IMR-90 (cell line): ENCODE measurements at regions not wholly inside any gene's neighbourhood (a gene's known extent, or its start where the extent isn't known, plus 50 kb on each side); places are given as distances from the start of the nearest gene placed in this dataset.

Source experiments
- ATAC-seq: fragments of 200-7000 bp; cut with Tn5 transposase; 2 replicates; pipeline ENCODE4 v1.9.1; 2020; ENCODE audit warnings: low read depth, mild to moderate bottlenecking, moderate library complexity
- BruUV-seq: library from RNA; stranded (reverse); fragments of 400-500 nt; replicated peaks from 2 replicates; lab custom pipeline; 2021; lab: Mats Ljungman, UMichigan
- CTCF ChIA-PET: fragments of 300-600 bp; formaldehyde crosslinking; extraction: SDS; loops from one replicate; lab custom pipeline; 2021; ENCODE audit warnings: antibody characterized with exemption; lab: Yijun Ruan, JAX
- POLR2A ChIA-PET: fragments of 300-600 bp; sonication (Branson Sonifier 250); formaldehyde crosslinking; loops from one replicate; lab custom pipeline; 2022; ENCODE audit warnings: antibody characterized with exemption; ENCODE audit not compliant: unreplicated experiment; lab: Charles Lee
- DNase-seq: peaks from one replicate; pipeline ENCODE4 v3.0.0; 2013
- H2AFZ ChIP-seq: replicated peaks from 2 replicates; pipeline ENCODE3; 2013; ENCODE audit warnings: low read length, mild to moderate bottlenecking; ENCODE audit not compliant: poor library complexity
- H2AK5ac ChIP-seq: 2 replicates; pipeline ENCODE4 v1.6.1; 2013; ENCODE audit warnings: low read depth, low read length, inconsistent platforms
- H2AK9ac ChIP-seq: replicated peaks from 2 replicates; pipeline ENCODE3; 2013; ENCODE audit warnings: mild to moderate bottlenecking, low read depth, low read length, moderate library complexity; ENCODE audit not compliant: poor library complexity
- H2BK120ac ChIP-seq: 2 replicates; pipeline ENCODE4 v1.6.1; 2013; ENCODE audit warnings: low read depth, low read length, inconsistent platforms
- H2BK15ac ChIP-seq: 3 replicates; pipeline ENCODE4 v1.6.1; 2013; ENCODE audit warnings: low read depth, low read length, inconsistent platforms
- H2BK20ac ChIP-seq: 2 replicates; pipeline ENCODE4 v1.6.1; 2013; ENCODE audit warnings: low read depth, mild to moderate bottlenecking, inconsistent platforms, low read length, moderate library complexity
- H2BK5ac ChIP-seq: 2 replicates; pipeline ENCODE4 v1.6.1; 2013; ENCODE audit warnings: mild to moderate bottlenecking, low read depth, low read length, inconsistent platforms; ENCODE audit not compliant: poor library complexity, severe bottlenecking
- H3K14ac ChIP-seq: replicated peaks from 2 replicates; pipeline ENCODE4 v1.6.1; 2013; ENCODE audit warnings: low read depth, low read length, inconsistent platforms
- H3K18ac ChIP-seq: 2 replicates; pipeline ENCODE4 v1.6.1; 2013; ENCODE audit warnings: low read depth, low read length, control low read depth
- H3K23ac ChIP-seq: 2 replicates; pipeline ENCODE4 v1.6.1; 2013; ENCODE audit warnings: low read depth, low read length, inconsistent platforms
- H3K27ac ChIP-seq: 2 replicates; pipeline ENCODE4 v1.5.1; 2013; ENCODE audit warnings: mild to moderate bottlenecking, control low read depth, low read length; ENCODE audit not compliant: insufficient read depth
- H3K27me3 ChIP-seq: 2 replicates; pipeline ENCODE4 v1.6.1; 2013; ENCODE audit warnings: low read length; ENCODE audit not compliant: control insufficient read depth, insufficient read depth
- H3K36me3 ChIP-seq: 2 replicates; pipeline ENCODE4 v1.6.1; 2013; ENCODE audit warnings: low read length, mixed read lengths; ENCODE audit not compliant: control insufficient read depth, insufficient read depth
- H3K4ac ChIP-seq: 2 replicates; pipeline ENCODE4 v1.6.1; 2013; ENCODE audit warnings: low read depth, low read length, inconsistent platforms
- H3K4me1 ChIP-seq: 2 replicates; pipeline ENCODE4 v1.6.1; 2013; ENCODE audit warnings: low read length, mixed read lengths; ENCODE audit not compliant: control insufficient read depth, insufficient read depth
- H3K4me2 ChIP-seq: 2 replicates; pipeline ENCODE4 v1.6.1; 2013; ENCODE audit warnings: low read depth, mild to moderate bottlenecking, control low read depth, low read length, moderate library complexity
- H3K4me3 ChIP-seq: 2 replicates; pipeline ENCODE4 v1.5.1; 2013; ENCODE audit warnings: low read depth, mild to moderate bottlenecking, control low read depth, low read length, moderate library complexity; ENCODE audit not compliant: insufficient read depth
- H3K56ac ChIP-seq: 2 replicates; pipeline ENCODE4 v1.6.1; 2013; ENCODE audit warnings: low read length, inconsistent platforms; ENCODE audit not compliant: insufficient read depth; ENCODE audit errors: extremely low read depth
- H3K79me1 ChIP-seq, 2 experiments: 2 replicates each; pipeline ENCODE4 v1.6.1; 2013; ENCODE audit warnings: low read length in 2 of 2, inconsistent platforms in 1 of 2, low read depth in 1 of 2
- H3K9ac ChIP-seq: 2 replicates; pipeline ENCODE4 v1.6.1; 2013; ENCODE audit warnings: low read depth, low read length, control low read depth
- H3K9me1 ChIP-seq: 2 replicates; pipeline ENCODE4 v1.6.1; 2013; ENCODE audit warnings: low read length, inconsistent platforms; ENCODE audit not compliant: insufficient read depth
- H3K9me3 ChIP-seq: 2 replicates; pipeline ENCODE4 v1.6.1; 2013; ENCODE audit warnings: low read length; ENCODE audit not compliant: control insufficient read depth, insufficient read depth
- H4K20me1 ChIP-seq: 2 replicates; pipeline ENCODE4 v1.6.1; 2013; ENCODE audit warnings: low read length, inconsistent platforms; ENCODE audit not compliant: insufficient read depth
- H4K5ac ChIP-seq: 2 replicates; pipeline ENCODE4 v1.6.1; 2013; ENCODE audit warnings: mild to moderate bottlenecking, low read depth, low read length, control low read depth
- H4K8ac ChIP-seq, 2 experiments: 2 replicates each; pipeline ENCODE4 v1.6.1; 2013; ENCODE audit warnings: low read depth in 2 of 2, low read length in 2 of 2, control low read depth in 1 of 2, inconsistent platforms in 1 of 2
- H4K91ac ChIP-seq: 2 replicates; pipeline ENCODE4 v1.6.1; 2013; ENCODE audit warnings: low read depth, low read length, inconsistent platforms; ENCODE audit not compliant: insufficient read depth
- SMC3 ChIP-seq: fragments of 150-350 bp; IDR thresholded peaks from 2 replicates; pipeline ENCODE4 v1.6.1; 2016; ENCODE audit warnings: low read depth, mild to moderate bottlenecking, antibody characterized with exemption, low read length, moderate library complexity
- WGBS, 2 experiments: methylation state at CpG; one replicate each; pipeline versions ENCODE4 v1.1.5 to v1.1.7; 2013; ENCODE audit warnings: missing lambda C conversion rate in 2 of 2; ENCODE audit not compliant: insufficient read length in 1 of 2; ENCODE audit errors: extremely low coverage in 2 of 2; 5-methylcytosine and 5-hydroxymethylcytosine counted together
- dilution Hi-C: fragments of 300-500 bp; cut with HindIII; formaldehyde crosslinking; loops from one replicate; pipeline ENCODE4 v1.14.3; 2018; ENCODE audit warnings: low sequenced_read_pairs; ENCODE audit not compliant: unreplicated experiment
- in situ Hi-C: fragments of 300-500 bp; cut with MboI; formaldehyde crosslinking; loops from 3 replicates; pipeline ENCODE4 v1.14.3; 2019; ENCODE audit warnings: low sequenced_read_pairs, inconsistent platforms, mixed read lengths
- intact Hi-C: fragments of 100-400 bp; cut with micrococcal nuclease; formaldehyde crosslinking; loops from 2 replicates; pipeline ENCODE4 v1.10.0; 2022

DNA sequence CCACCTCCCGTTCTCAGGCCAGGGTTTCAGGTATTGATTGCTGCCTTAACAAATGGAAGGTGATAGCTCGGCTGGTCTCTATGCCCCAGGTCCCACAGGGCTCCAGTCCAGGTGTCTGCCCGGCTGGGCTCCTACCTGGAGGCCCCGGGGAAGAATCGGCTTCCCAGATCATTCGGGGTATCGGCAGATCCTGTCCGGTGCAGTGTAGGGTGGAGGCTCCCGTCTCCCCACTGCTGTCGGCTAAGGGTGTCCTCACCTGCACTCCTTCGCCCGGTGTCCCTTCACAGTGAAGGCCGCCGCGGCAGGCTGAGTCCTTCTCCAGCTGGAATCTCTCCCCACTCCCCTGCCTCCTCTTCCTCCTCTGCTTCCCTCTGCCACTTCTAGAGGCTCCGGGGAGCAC is 573.9 kb upstream of the SALL3 start:
- Histone ChIP-seq H3K23ac (no peak overlapping the region), H2BK15ac (no peak overlapping the region), H4K8ac (no peak overlapping the region), H2BK5ac (no peak overlapping the region), H2BK120ac (no peak overlapping the region), H3K4ac (no peak overlapping the region), H4K20me1 (no peaks in the 10 kb centered on the region), H3K14ac (no peak overlapping the region), H3K18ac (no peak overlapping the region), H3K9ac (no peak overlapping the region), H2BK20ac (no peak overlapping the region), H3K56ac (no peak overlapping the region), H2AFZ (no peak overlapping the region), H4K5ac (no peak overlapping the region), H3K9me3 (peaks cover 59% of the 10 kb centered on the region), H3K4me3 (no peak overlapping the region), H3K4me2 (no peak overlapping the region), H2AK9ac (no peak overlapping the region), H3K4me1 (no peaks in the 10 kb centered on the region), H2AK5ac (no peak overlapping the region), H3K27ac (no peak overlapping the region), H3K27me3 (no peaks in the 10 kb centered on the region), H3K9me1 (no peaks in the 10 kb centered on the region), H3K36me3 (no peaks in the 10 kb centered on the region), H4K91ac (no peak overlapping the region), H3K79me1 (no peaks in the 10 kb centered on the region)
- BruUV-seq = no TSS peak
- no peak for ATAC-seq
- no peak for DNase-seq
- WGBS, 2 experiments = 27% methylated on average over 2 of the region's 16 CpGs; no CpG with 5 or more reads in 1 of the 2 experiments
- dilution Hi-C loops = no loop called here
- POLR2A ChIA-PET = no interaction called here
- in situ Hi-C loops = no loop called here
- TF ChIP-seq SMC3 = no peak
- intact Hi-C loops = no loop called here
- CTCF ChIA-PET = no interaction called here
